VCaP (cell line): ENCODE measurements at regions not wholly inside any gene's neighbourhood (a gene's known extent, or its start where the extent isn't known, plus 50 kb on each side); places are given as distances from the start of the nearest gene placed in this dataset.
A peak's percentile ranks its signal among the peaks of the same experiment; 100 is the strongest.

Source experiments
- H3K27ac ChIP-seq: fragments of 450-650 bp; 2 replicates; pipeline ENCODE4 v1.5.1; 2017
- CTCF ChIP-seq: fragments of 450-650 bp; conservative IDR thresholded peaks from 2 replicates; pipeline ENCODE4 v1.5.1; 2017; ENCODE audit warnings: mild to moderate bottlenecking, moderate library complexity

GRCh38 chr2:65530547-65531320 lies 98.3 kb upstream of the SPRED2 start:
- no peak overlapping the region for H3K27ac ChIP-seq
- no peak for TF ChIP-seq CTCF

DNA sequence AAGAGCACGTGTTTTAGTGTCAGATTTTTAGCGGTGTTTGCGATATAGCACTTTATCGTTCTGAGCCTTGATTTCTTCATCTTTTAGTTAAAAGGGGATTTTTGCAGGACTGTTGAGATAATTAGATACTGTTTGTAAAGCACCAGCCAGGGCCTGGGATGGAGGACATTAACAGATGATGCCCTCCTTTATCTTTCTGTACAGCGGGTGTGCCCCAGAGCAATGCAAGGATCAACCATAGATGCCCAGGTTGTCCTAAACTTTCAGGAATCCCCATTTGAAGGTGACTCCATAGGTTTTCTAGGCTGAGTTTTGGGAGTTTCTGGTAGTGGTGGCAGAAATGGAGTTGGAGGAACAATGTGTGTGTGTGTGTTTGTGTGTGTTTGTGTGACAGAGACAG lies 97.0 kb upstream of the SPRED2 start:
- TF ChIP-seq CTCF: no peak
- H3K27ac ChIP-seq: no peak overlapping the region

DNA sequence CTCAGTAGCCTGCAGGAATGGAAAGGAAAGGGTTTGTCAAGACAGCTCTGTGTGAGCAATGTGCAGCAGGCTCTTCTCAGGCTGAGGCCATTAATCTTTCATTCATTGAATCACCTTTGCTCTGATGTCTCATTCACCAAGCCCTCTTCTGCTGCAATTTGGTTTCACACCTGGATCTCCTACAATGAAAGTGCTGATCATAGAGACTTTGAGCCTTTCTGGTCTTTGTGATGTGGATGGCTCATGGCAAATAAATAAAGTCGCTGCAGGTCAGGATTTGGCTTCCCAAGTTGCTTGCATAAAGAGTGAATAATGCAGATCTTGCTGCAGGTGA lies 95.8 kb upstream of the SPRED2 start:
- H3K27ac ChIP-seq: no peak overlapping the region

GRCh38 chr2:65527451-65528240 lies 95.2 kb upstream of the SPRED2 start:
- H3K27ac ChIP-seq: no peak overlapping the region
- no peak for TF ChIP-seq CTCF

More for the DNA sequence above, 95.8 kb upstream of the SPRED2 start:
- no peak for TF ChIP-seq CTCF

DNA sequence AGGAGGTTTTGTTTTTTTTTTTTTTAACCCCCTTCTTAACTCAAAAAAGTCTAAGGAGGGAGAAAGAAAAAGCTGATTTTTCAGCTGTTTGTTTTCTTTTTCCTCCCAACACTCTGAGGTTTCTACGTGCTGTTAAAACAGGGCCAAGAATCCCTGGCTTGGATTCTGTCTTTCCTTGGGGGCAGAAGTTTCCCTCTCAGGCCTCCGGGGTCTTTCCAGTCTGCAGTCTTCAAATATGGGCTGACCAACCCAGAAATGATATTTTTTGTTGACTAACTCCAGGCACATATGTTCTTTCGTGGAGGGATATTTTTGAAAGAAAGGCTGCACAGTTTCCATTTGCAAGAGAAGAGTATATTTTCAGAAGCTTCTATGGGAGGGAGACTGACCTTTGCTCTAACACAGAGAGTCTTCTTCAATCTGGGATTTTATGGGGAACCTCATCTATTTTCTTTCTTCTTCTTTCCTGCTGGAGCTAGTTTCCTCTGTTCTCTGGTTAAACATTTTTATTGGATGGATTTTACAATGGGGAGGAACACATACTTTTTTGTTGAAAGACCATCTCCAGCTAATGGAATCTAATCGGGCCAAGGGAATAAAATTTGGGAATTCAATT lies 93.3 kb upstream of the SPRED2 start:
- TF ChIP-seq CTCF: no peak
- peak overlapping the region; percentile 58 for H3K27ac ChIP-seq

DNA sequence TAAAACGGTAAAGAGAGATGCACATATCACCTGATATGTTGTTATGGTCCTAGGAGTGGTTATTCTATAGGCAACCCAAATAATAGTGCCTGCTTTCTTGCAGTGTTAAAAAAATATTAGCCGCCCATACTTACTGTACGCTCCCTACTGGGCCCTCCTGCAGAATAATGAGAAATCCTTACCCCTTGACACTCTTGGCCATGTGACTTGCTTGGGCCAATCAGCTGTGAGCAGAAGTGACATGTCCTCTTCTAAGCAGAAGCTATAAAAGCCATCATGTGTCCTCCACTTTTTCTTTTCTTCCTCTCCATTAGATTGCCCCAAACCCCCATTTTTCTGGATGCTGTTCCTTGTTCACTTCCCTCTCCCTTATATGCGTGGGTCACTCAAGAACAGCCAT lies 90.5 kb upstream of the SPRED2 start:
- H3K27ac ChIP-seq: no peak overlapping the region
- TF ChIP-seq CTCF: no peak

- H3K27ac ChIP-seq: no peak overlapping the region
- TF ChIP-seq CTCF: no peak
These were observed 86.4 kb upstream of the SPRED2 start for GRCh38 chr2:65518751-65519150.
